GM12878 (cell line): ENCODE measurements at regions not wholly inside any gene's neighbourhood (a gene's known extent, or its start where the extent isn't known, plus 50 kb on each side); places are given as distances from the start of the nearest gene placed in this dataset.

ENCODE experiments used
- ATAC-seq: fragments of 200-7000 bp; cut with Tn5 transposase; 3 replicates; pipeline ENCODE4 v1.9.1; 2020; ENCODE audit warnings: mild to moderate bottlenecking, moderate library complexity
- BruUV-seq: library from RNA; stranded (reverse); fragments of 400-500 nt; replicated peaks from 2 replicates; lab custom pipeline; 2021; lab: Mats Ljungman, UMichigan
- CTCF ChIA-PET: fragments of 300-600 bp; sonication (Branson Sonifier 250); formaldehyde crosslinking; extraction: SDS; loops from one replicate; lab custom pipeline; 2021; ENCODE audit warnings: inconsistent platforms; lab: Yijun Ruan, JAX
- POLR2A ChIA-PET: fragments of 350-600 bp; formaldehyde crosslinking; extraction: SDS; loops from one replicate; lab custom pipeline; 2021; ENCODE audit warnings: inconsistent platforms; lab: Charles Lee
- RAD21 ChIA-PET: fragments of 300-600 bp; sonication (Branson Sonifier 250); formaldehyde crosslinking; loops from one replicate; lab custom pipeline; 2023; ENCODE audit warnings: antibody characterized with exemption; ENCODE audit not compliant: unreplicated experiment; lab: Charles Lee
- SMC1A ChIA-PET: fragments of 300-600 bp; sonication (Branson Sonifier 250); formaldehyde crosslinking; loops from one replicate; lab custom pipeline; 2023; ENCODE audit not compliant: unreplicated experiment, uncharacterized antibody; lab: Charles Lee
- DNase-seq: peaks from one replicate; pipeline ENCODE4 v3.0.0-alpha.2; 2011; ENCODE audit warnings: low read depth, low spot score
- FAIRE-seq: peaks from 3 replicates; lab custom pipeline; 2011; peaks lifted over from hg19 to GRCh38; lab: Jason Lieb, UNC
- H2AFZ ChIP-seq: 2 replicates; pipeline ENCODE4 v1.6.0; 2011; ENCODE audit warnings: low read depth, low read length, control low read depth; ENCODE audit not compliant: control insufficient read depth
- H3K27ac ChIP-seq: 2 replicates; pipeline ENCODE4 v1.5.1; 2011; ENCODE audit warnings: control low read depth; ENCODE audit not compliant: control insufficient read depth, insufficient read depth
- H3K27me3 ChIP-seq, 2 experiments: replicated peaks in 1 of 2; 2 replicates each; pipeline versions ENCODE4 v1.6.0 to v1.6.1; 2011; ENCODE audit warnings: low read length in 1 of 2; ENCODE audit not compliant: control insufficient read depth in 2 of 2, insufficient read depth in 2 of 2
- H3K36me3 ChIP-seq, 2 experiments: 2 replicates each; pipeline ENCODE4 v1.5.1; 2011; ENCODE audit warnings: low read length in 1 of 2; ENCODE audit not compliant: control insufficient read depth in 2 of 2, insufficient read depth in 2 of 2
- H3K4me1 ChIP-seq: 2 replicates; pipeline ENCODE4 v1.6.1; 2011; ENCODE audit warnings: mild to moderate bottlenecking, low read length, moderate library complexity, mixed read lengths; ENCODE audit not compliant: control insufficient read depth, insufficient read depth
- H3K4me2 ChIP-seq: 2 replicates; pipeline ENCODE4 v1.6.0; 2011; ENCODE audit warnings: control low read depth; ENCODE audit not compliant: control insufficient read depth, insufficient read depth
- H3K4me3 ChIP-seq: fragments of 200-600 bp; sonication (generic); 2 replicates; pipeline ENCODE4 v1.5.1; 2016
- H3K79me2 ChIP-seq: 2 replicates; pipeline ENCODE4 v1.6.0; 2011; ENCODE audit warnings: low read length; ENCODE audit not compliant: control insufficient read depth, insufficient read depth
- H3K9ac ChIP-seq: 2 replicates; pipeline ENCODE4 v1.8.0; 2011; ENCODE audit warnings: low read length, control low read depth, mixed read lengths; ENCODE audit not compliant: control insufficient read depth, insufficient read depth
- H3K9me3 ChIP-seq: replicated peaks from 3 replicates; pipeline ENCODE4 v1.5.1; 2011; ENCODE audit warnings: mild to moderate bottlenecking, low read length; ENCODE audit not compliant: control insufficient read depth, insufficient read depth
- H4K20me1 ChIP-seq: 2 replicates; pipeline ENCODE4 v1.6.0; 2011; ENCODE audit not compliant: control insufficient read depth, insufficient read depth
- FOXM1 ChIP-seq: IDR thresholded peaks from 2 replicates; pipeline ENCODE4 v1.6.1; 2012; ENCODE audit warnings: low read depth, mild to moderate bottlenecking, inconsistent platforms, low read length, moderate library complexity
- IRF4 ChIP-seq: IDR thresholded peaks from 2 replicates; pipeline ENCODE4 v1.6.1; 2011; ENCODE audit warnings: low read depth, low read length
- MXI1 ChIP-seq: fragments of 150-350 bp; IDR thresholded peaks from 2 replicates; pipeline ENCODE4 v1.6.1; 2011; ENCODE audit warnings: low read depth, mild to moderate bottlenecking, inconsistent platforms, low read length, improper control_type of control experiment
- PAX5 ChIP-seq: IDR thresholded peaks from 2 replicates; pipeline ENCODE4 v1.6.1; 2011; ENCODE audit warnings: low read depth, low read length, borderline replicate concordance
- RAD51 ChIP-seq: fragments of 450-650 bp; IDR thresholded peaks from 2 replicates; pipeline ENCODE4 v1.6.1; 2016; ENCODE audit warnings: moderate library complexity, mild to moderate bottlenecking, inconsistent platforms
- RELA ChIP-seq: fragments of 450-650 bp; IDR thresholded peaks from 2 replicates; pipeline ENCODE4 v1.8.0; 2014; ENCODE audit warnings: borderline replicate concordance; ENCODE audit not compliant: partially characterized antibody
- RFX5 ChIP-seq: IDR thresholded peaks from 2 replicates; pipeline ENCODE4 v1.6.1; 2011; ENCODE audit warnings: low read depth, low read length, improper control_type of control experiment
- SPI1 ChIP-seq: IDR thresholded peaks from 2 replicates; pipeline ENCODE4 v1.6.1; 2011; ENCODE audit warnings: low read depth, mild to moderate bottlenecking, low read length, moderate library complexity, borderline replicate concordance; ENCODE audit not compliant: insufficient read depth
- TAF1 ChIP-seq: IDR thresholded peaks from 2 replicates; pipeline ENCODE4 v1.6.1; 2011; ENCODE audit warnings: mild to moderate bottlenecking, low read depth, low read length, borderline replicate concordance
- ZZZ3 ChIP-seq: IDR thresholded peaks from 2 replicates; pipeline ENCODE4 v1.6.1; 2011; ENCODE audit warnings: low read depth; ENCODE audit not compliant: control insufficient read depth, insufficient read length
- WGBS: methylation state at CpG from one replicate; pipeline ENCODE4 v1.1.6; 2016; ENCODE audit warnings: low lambda C conversion rate; ENCODE audit not compliant: insufficient replicate concordance, insufficient coverage; ENCODE audit errors: missing lambda C conversion rate; 5-methylcytosine and 5-hydroxymethylcytosine counted together
- in situ Hi-C: fragments of 300-500 bp; cut with MboI; formaldehyde crosslinking; loops from 9 replicates; pipeline ENCODE4 v1.14.3; 2018; ENCODE audit warnings: mixed read lengths
- intact Hi-C: fragments of 100-400 bp; cut with micrococcal nuclease; formaldehyde crosslinking; loops from one replicate; pipeline ENCODE4 v1.14.2; 2022; ENCODE audit not compliant: unreplicated experiment
- TF ChIP-seq, protein P1 (sequence below): IDR thresholded peaks from 2 replicates; pipeline ENCODE4 v1.6.1; 2011; ENCODE audit warnings: mild to moderate bottlenecking, low read depth, low read length, moderate library complexity; ENCODE audit not compliant: insufficient replicate concordance

DNA sequence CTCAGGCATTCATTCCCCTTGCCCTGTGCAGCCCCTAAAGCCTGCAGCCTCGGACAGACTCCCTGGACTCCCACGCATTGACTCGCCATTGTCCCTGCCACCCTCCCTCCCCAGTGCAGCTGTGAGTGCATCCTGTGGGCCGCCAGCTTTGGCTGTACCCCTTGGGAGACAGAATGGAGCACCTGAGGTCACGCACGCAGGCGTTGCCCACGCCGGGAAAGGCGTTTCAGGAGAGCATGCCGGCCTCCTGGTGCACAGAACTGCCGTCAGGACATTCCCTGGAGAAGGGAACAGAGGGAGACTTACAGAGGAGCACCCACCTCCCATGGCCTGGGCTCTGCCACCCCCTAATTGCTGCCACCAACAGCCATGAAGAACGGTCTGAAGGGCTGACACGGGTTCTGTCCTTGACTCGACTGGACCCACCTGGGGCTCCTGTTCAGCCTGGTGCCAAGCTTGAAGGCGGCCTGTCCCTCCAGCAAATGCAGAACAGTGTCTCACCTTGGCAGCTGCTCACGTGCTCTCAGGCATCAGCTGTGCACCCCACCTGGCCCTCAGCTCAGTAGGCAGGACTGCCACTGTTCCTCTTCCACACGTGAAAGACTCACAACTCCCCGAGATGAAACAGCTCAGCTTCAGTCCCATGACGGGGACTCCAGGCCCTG is 503.8 kb downstream of the BRD1 start:
- no TSS peak for BruUV-seq
- TF ChIP-seq RAD51 (no peak), SPI1 (no peak)
- TF ChIP-seq, protein P1, sequence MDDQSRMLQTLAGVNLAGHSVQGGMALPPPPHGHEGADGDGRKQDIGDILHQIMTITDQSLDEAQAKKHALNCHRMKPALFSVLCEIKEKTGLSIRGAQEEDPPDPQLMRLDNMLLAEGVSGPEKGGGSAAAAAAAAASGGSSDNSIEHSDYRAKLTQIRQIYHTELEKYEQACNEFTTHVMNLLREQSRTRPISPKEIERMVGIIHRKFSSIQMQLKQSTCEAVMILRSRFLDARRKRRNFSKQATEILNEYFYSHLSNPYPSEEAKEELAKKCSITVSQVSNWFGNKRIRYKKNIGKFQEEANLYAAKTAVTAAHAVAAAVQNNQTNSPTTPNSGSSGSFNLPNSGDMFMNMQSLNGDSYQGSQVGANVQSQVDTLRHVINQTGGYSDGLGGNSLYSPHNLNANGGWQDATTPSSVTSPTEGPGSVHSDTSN, result no peak
- WGBS, result 22% methylated on average over 20 of the region's 20 CpGs
- ChIA-PET CTCF (no interaction called here), POLR2A (no interaction called here), RAD21 (no interaction called here), SMC1A (no interaction called here)
- no peak overlapping the region for H3K4me3 ChIP-seq
- no peak overlapping the region for H3K4me2 ChIP-seq
- H3K36me3 ChIP-seq, result no peaks in the 10 kb centered on the region
- H3K79me2 ChIP-seq, result no peaks in the 10 kb centered on the region
- DNase-seq (no peak), ATAC-seq (no peak), FAIRE-seq (no peak)
- H4K20me1 ChIP-seq, result no peaks in the 10 kb centered on the region
- no peak overlapping the region for H2AFZ ChIP-seq
- H3K9ac ChIP-seq, result no peak overlapping the region
- in situ Hi-C loops (no loop called here), intact Hi-C loops (no loop called here)
- no peaks in the 10 kb centered on the region for H3K27me3 ChIP-seq
- no peaks in the 10 kb centered on the region; the same call in 2 of the 3 replicates for H3K9me3 ChIP-seq
- H3K4me1 ChIP-seq, result no peaks in the 10 kb centered on the region
- H3K27ac ChIP-seq, result no peak overlapping the region

DNA sequence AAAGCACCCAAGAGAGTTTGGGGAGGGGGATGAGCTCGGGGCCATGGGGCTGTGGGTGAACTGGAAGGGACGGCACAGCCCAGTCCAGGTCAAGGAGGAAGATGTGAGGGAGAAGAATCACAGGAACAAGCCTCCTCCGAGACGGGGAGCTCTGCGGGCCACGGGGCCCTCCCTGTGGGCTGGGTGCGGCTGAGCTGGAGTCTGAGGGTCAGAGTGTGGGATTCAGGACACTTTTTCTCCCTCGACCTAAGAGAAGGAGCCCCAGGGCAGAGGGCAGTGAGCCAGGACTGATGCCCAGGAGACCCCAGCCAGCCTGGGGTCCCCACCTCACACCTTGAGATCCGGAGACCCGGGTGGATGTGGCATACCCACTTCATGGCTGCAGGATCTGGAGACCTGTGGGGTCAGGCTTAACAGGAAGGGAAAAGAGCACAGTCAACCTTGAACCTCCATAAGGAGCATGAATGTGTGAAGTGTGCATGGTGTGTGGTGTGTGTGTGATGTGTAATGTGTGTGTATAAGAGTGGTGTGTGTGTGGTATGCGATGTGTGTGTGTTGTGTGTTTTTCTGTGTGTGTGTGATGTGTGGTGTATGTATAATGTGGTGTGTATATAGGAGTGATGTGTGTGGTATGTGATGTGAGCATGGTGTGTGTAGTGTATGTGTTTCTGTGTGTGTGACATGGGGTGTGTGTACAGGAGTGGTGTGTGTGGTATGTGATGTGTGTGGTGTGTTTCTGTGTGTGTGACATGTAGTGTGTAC is 504.6 kb downstream of the BRD1 start:
- H3K9me3 ChIP-seq, result no peaks in the 10 kb centered on the region; the same call in 2 of the 3 replicates
- intact Hi-C loops, result no loop called here
- ChIA-PET RAD21 (no interaction called here), CTCF (no interaction called here), POLR2A (no interaction called here), SMC1A (no interaction called here)
- no peaks in the 10 kb centered on the region for H3K36me3 ChIP-seq
- no peak overlapping the region for H3K4me3 ChIP-seq
- no peaks in the 10 kb centered on the region for H3K4me1 ChIP-seq
- 33% methylated on average over 9 of the region's 11 CpGs for WGBS
- BruUV-seq, result no TSS peak
- H3K79me2 ChIP-seq, result no peaks in the 10 kb centered on the region
- in situ Hi-C loops, result no loop called here
- no peaks in the 10 kb centered on the region for H4K20me1 ChIP-seq
- no peak for DNase-seq
- ATAC-seq, result no peak
- H3K27me3 ChIP-seq, result no peaks in the 10 kb centered on the region
- FAIRE-seq, result no peak
- H3K9ac ChIP-seq, result no peak overlapping the region
- H3K27ac ChIP-seq, result no peak overlapping the region
- no peak overlapping the region for H2AFZ ChIP-seq
- H3K4me2 ChIP-seq, result no peak overlapping the region
- TF ChIP-seq TAF1 (no peak), RELA (no peak), ZZZ3 (no peak), MXI1 (no peak), RFX5 (no peak), FOXM1 (no peak), PAX5 (no peak), IRF4 (no peak)
